CD4-positive, alpha-beta T cell treated with Interleukin-4 for 1 hour (primary cell): ENCODE measurements at regions not wholly inside any gene's neighbourhood (a gene's known extent, or its start where the extent isn't known, plus 50 kb on each side); places are given as distances from the start of the nearest gene placed in this dataset.

Experiments used
- DNase-seq, 2 donors: peaks; one replicate each; pipeline ENCODE4 v3.0.0-alpha.2; 2020 to 2022

DNA sequence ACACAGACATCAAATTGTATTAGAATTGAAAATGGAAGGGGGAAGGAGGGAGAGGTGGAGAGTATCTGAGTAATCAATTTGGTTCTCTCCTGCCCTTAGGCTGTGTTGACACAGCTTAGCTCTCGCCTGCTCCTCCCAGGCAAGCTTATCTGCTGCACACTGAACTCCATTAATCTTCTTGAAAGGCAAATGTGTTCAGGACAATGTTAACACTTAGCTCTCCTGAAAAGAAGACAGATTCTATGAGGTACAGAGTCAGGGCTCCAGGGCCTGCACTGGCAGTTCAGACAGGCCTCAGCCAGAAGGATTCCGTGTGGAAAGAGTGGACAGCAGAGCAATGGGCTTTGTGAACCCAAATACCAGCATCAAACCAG lies 430.0 kb upstream of the TNP1 start:
- DNase-seq, result no peak

DNA sequence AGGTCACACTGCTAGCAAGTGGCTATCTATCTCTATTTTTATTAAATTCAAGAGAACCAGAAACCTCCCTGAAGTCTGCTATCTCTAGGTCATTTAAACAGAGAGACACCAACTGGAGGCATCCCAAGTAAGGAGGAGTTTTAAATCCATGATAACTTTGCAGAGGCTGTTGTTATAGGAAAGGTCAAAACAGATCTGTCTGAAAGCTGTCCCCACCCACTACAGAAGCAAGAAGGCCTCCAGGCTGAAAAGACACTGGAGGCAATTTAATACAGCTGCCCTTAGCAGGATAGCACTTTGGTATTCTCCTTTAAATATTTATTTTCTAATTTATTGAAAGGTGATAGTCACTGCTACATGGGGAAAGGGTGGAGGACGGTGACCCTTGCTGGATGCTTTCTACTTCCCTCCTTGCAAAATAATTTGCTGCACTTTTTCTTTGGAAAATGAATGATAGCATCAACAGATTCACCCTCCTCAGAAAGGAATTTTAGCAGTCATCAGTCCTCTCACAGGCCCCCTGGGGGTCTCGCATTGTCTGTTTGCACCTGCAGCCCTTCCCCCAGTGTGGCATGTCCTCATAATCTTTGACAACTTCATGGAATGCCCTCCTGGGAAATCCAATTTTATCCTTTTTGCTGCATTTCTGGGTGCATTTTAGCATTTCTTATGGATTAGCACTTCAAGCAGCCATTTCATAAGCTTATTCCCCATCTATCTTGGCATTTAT lies 429.5 kb upstream of the TNP1 start:
- DNase-seq, result no peak

DNA sequence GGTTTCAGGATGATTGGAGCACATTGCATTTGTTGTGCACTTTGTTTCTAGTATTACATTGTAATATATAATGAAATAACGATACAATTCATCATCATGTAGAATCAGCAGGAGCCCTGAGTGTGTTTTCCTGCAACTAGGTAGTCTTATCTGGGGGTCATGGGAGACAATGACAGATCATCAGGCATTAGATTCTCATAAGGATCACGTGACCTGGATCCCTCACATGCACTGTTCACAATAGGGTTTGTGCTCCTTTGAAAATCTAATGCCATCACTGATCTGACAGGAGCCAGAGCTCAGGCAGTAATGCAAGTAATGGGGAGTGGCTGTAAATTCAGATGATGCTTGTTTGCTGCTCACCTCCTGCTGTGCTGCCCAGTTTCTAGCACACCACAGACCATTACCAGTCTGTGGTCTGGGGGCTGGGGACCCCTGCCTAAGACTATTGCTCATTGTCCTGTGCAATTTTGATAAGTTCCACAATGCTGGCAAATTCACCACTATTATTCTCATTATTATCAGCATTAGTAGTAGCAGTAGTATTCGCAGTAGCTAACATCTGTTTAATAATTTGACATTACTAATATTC lies 428.7 kb upstream of the TNP1 start:
- DNase-seq, result no peak

DNA sequence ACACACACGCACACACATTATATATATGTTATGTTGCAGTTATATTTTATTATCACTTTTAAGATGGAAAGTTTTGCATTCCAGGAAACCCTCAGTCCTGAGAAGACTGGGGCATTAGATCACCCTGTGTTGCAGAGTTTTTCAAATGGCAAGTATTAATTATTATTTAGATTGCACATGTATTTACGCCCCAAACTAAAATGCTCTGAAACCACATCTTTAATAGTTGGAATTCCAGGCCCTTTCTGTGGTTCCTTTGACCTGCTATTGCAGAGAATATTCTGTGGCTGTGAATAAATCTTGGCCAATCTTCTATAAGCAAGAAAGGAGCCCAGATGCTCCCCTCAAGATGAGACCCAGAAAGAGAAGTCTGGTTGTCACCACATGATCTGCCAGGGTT lies 427.0 kb upstream of the TNP1 start:
- no peak for DNase-seq

DNA sequence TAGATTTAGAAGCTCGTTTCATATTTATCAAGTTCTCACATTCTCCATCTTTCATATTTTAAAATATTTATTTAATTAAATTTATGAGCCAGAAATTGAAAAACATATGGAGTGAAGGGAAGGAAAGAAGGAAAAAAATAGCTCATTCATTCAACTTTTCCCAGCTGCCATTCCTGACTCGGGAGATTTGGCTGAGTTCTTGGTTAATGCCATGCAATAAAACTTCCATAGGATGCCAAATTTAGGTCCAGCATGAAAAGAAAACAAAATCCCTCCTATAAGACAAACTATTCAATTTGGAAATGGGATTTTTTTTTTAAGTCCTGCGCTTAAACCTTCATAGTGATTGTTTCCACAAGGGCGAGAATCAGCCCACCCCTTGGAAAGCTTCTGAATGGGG lies 426.1 kb upstream of the TNP1 start:
- no peak for DNase-seq

DNA sequence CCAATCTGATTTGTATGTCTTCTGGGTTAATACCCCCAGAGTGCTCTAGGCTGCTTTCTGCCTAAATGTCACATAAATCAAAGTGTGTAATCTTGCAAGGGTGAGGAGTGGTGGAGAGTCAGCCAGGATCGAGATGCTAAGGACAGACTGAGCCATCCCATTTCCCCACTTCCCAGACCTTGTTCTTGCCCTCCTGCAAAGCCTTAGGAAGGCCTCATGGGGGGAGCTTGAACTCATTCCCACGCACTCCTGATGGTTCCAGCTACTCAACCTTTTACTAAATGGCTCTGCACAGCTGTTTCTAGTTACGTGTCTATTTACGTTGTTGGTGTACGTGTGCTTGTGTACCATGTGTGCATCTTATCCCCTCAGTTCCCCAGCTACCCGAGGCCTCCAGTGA lies 423.6 kb upstream of the TNP1 start:
- DNase-seq, result no peak

DNA sequence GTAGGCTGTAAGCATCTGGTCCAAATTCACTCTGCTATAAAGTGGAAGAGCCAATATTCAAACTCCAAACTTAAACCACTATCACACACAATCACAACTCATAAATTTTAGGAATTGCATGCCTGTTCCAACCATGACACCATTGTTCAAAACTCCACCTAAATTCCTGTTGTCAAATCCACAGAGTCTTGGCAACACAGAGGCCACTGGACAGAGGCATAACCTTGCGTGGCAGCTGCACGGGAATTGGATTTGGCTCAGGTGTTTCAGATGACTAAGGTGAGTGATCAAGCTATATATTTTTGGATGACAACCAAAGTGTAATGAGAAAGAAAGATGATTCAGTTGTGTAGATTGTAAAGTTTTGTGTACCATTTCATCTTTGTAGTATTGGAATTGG lies 422.7 kb upstream of the TNP1 start:
- DNase-seq, result no peak

DNA sequence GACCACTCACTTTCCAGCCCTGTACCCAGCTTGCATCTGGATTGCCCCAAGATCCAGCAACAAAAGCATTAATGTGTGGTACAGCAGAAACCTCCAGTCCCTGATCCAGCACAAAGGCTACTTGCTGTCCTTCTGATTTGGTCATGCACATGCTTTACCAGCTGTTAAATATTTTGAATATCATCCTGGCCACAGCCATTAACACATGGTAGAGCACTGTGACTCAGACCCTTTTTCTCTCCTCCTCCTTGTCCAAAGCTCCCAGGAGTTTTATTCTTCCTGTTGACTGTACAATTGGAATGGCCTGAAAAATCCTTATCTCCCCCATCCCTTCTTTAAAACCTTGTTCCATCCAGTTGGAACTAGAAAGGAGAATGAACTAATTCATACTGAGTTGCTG lies 419.7 kb upstream of the TNP1 start:
- DNase-seq, result no peak

DNA sequence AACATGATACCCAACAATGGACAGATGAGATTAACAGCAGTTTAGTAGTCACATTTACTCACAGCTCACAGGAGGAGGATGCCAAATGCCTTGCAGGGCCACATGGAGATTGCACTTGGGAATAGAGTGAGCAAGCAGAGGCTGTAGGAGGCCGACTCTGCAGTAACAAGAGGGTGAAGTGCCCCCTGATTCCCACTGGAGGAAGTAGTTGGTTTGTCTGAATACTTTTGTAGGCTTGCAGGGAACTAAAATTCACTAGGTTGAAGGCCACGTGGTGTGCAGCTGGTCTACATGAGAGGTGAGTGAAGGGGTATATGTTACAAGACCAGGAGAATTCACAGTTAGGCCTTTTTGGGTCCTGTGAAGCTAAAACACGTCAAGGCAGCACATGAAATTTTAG lies 419.3 kb upstream of the TNP1 start:
- DNase-seq, result no peak

DNA sequence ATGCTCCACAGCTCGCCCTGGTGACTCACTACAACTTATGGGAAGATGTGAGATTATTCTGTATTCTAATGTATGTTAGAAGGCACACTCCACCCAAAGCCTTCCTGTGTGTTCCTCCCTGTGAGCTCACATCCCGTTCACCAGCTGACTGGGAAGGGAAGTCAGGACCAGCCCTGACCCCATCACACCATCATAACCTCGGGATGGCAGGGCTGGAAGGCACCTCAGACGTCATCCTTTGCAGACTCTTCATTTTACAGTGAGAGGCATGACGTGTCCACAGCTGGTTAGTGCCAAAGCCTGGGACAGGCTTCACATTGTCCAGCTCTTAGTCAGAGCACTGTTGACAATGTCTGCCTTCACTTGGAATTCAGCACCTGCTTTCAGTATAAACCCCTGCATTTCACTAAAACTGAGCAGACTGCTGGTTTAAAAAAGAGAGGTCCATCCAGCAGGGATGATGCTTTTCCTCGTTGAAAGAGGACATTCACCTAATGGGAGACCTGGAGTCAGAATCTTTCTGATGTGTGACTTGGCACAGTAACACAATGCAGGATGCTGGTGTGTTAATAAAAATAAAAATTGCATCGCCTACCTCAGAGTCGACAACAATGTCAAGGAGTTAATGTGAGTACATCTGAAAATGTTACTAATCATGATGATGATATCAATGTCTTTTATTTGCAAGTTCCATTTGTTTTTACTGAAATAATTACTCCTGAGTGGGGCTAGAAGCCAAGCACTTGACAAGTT lies 418.0 kb upstream of the TNP1 start:
- DNase-seq, result no peak

DNA sequence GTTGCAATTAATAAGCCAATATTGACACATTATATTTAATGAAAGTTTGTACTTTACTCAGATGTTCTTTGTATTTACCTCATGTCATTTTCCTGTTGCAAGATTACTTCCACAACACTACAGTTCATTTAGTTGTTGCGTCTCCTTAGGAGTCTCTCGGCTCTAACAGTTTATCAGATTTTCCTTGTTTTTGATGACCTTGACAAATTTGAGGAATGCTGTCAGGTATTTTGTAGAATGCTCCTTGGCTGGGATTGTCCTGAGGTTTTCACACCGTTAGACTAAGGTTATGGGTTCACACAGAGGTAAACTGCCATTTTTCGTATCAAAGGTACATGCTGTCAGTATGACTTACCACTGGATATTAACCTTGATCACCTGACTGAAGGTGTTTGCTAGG lies 416.6 kb upstream of the TNP1 start:
- DNase-seq, result no peak

DNA sequence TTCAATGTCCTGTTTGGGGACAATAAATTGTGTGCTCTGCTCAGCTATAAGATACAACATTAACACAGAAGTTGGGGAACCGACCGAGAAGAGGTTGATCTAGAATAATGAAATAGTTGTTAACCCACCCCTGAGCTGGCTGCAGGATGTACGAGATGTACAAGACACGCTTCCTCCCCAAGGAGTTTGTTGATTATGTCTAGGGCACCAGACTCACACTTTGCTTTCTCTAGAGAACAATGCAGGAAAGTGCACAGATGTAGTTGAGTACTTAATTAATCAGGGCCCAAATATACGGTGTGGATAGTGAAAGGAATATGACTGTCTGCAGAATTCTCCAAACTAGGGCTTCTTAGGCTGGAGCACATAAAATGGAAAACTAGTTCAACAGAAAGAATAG lies 415.2 kb upstream of the TNP1 start:
- no peak for DNase-seq

DNA sequence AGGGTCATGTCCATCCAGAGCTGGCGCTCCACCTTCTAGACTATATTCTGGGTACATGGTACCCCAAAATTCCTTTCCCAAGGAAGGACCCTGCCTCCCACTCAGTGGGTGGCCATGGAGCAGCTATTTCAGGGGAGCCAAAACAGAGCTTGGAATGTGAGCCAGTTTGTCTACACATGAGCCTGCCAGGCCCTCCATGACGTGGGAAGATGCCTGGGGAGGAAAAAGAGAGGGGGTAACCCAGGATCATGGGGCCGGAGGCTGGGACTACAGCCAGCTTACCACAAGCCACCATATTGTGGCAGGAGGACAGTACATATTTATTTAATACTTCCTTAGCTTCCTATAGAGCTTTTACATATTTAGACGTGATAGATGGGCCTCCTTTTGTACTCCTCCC lies 414.7 kb upstream of the TNP1 start:
- DNase-seq, result no peak

DNA sequence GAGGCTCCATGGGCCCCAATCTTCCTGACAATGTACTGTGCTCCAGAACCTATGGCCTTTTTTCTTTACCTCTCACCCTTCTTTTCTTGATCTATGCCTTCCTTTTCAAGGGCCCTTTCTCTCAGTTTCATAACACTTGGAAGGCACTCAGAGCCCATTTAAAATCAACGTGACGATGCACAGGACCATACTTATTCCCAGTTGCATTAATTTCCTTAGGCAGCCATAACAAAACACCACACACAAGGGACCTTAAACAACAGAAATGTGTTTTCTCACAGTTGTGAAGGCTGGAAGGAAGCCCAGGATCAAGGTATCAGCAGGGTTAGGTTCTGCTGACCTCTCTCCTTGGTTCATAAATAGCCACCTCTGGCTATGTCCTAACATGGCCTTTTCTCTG lies 414.0 kb upstream of the TNP1 start:
- no peak for DNase-seq

DNA sequence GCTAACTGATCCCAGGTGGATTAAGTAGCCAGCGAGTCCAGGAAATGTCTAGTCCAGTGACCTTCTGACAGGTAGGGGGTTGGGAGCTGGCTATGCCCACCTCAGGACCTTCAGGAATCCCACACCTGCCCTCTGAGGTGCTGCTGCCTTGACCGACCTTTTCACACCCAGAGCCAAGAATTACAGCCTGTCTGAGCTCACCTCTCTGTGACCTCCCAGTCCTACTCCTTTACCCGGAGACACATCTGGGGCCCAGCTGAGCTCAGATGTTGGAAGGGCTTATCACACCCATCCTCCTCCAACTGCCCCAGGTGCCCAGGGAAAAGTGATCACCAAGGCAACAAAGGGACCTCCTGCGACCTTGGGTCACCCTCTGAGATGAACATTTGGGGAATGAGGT lies 413.3 kb upstream of the TNP1 start:
- no peak for DNase-seq

DNA sequence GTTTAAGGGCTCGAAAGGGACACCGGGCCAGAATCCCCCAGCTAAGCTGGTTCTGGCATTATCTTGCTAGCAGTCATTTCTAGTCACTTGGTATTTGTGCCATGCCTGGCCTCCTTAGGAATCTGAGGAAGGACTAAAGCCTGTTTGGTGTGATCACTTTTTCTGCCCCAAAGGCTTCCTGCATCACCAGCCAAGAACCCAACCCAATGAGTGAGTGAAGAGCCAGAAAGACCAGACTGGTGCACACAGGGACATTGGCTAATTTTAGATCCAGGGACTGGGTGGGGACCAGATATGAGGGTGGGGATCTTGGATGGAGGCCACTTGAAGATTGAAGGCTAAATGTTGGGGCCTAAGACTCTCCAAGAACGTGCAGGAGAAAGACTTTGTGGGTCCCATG lies 411.9 kb upstream of the TNP1 start:
- no peak for DNase-seq

DNA sequence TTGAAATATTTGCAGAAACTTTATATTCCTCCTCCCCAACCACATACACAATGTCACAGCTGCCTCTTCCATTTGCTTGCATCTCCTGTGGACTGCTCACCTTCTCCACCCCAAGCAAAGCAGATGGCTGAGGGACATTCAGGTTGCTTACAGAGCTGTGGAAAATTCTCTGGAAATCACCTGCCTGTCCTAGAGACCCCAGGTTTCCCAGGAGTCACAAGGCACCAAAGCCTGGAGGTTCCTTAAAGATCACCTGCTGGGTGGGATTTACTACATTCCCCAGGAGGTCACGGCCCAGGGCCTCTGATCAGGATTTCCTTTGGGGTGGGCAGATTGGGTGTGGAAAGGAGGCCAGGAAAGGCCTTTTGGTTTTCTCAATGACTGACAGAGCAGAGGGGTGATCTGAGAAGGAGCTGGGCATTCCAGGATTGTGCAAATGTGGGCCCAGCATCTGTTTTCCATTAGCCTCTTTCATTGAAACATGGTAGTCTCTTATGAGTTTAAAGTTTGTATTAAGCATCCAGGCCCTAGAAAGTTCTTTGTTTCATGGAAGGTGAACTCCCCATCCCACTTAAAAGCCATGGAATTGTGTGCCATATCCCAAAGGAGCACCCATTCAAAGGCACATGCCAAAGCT lies 410.7 kb upstream of the TNP1 start:
- no peak for DNase-seq

DNA sequence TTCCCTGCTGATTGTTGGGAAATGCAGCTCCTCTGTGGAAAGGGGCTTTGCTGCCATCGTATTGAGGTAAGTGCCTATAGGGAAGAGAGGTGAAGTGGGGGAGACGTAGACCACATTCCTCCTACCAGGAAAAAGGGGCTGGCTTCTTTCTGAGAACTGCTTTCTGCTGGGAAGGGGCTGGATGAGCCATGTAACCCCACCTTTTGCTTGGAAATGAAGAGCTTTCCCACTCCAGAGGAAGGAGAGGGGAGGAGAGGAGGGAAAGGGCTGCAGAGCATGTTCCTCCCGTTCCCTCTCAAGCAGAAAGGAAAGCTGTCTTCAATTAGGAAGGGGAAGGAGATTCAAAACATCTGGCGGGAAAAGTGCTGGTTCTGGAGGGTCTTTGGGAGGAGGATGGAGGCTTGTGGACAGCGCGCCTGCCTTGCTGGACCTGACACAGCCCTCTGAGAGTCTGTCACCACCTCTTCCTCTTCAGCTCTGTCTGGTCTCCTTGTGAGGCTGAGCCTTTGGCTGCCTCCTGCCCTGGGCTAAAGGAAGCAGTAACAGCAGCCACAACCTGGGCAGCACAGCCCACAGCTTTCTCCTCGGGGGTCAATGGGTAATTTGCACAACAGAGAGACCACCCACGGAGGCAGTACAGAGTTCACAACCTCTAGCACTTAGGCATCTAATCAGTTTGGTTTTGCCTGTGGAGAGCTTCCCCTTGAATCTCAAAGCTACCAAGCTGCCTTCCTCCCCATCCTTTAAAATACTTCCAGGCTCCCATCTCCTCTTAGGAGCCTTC lies 410.0 kb upstream of the TNP1 start:
- no peak for DNase-seq

DNA sequence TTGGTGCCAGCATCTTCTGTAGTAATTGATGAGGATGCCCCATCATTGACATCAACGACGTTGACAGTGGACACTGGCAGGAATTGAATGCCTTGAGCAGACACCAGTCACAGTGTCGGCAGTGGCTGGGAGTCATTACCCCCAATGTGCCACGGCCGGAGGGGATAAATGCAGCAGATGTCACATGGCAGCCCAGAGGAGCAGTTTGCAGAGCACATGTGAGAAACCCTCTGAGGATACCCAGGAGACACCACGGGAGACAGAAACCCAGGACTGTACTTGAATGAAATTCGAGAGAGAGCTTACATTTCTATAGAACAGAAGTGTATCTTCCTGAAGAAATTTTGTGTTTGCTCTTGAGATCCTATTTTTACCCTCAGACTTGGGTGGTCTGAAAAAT lies 409.1 kb upstream of the TNP1 start:
- no peak for DNase-seq

DNA sequence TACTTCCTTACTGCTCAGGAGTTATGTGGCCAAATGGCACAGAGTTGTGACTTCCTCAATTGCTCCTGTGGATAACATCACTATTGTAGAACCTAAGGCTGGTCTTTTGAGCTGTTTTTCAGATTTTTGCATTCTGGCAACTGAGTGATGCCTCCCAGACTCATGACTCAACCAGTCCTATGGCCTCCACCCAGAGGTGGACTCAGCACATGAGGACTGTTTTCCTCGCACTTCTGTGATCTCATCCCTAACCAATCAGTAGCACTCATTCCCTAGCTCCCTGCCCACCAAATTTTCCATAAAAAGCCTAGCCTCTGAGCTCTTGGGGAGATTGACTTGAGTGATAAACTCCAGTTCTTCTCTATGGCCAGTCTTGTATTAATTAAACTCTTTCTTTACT lies 407.9 kb upstream of the TNP1 start:
- no peak for DNase-seq

DNA sequence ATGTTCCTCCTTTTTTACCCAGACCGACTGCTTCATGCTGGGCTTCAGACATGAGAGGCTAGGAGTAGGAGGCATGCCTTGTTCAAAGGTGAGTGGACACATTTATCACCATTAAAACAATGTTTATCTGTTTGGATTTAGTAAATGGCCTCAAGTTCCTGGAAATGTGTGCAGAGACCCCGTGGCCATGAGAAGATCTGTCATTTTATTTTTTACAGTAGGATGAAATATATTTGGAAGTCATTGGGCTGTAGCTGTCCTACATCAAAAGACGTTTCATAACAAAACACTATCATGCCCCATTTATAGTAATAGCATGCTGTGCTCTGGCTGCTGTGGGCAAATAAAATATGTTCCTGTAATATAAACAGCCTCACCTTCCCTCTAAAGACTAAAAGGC lies 403.9 kb upstream of the TNP1 start:
- DNase-seq, result no peak

DNA sequence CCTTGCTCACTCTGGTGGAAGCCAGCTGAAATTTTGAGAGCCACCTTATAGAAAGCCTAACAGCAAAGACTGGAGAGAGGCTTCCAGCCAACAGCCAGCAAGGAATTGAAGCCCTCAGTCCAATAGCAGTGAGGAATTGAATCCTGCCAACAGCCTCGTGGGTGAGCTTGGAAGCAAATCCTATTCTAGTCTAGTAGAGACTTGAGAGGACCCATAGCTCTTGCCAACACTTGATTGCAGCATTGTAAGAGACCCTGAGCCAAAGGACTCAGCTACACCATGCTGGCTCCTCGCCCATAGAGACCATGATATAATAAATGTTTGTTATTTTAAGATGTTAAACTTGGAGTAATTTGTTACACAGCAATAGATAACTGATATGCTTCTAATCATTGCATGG lies 403.0 kb upstream of the TNP1 start:
- no peak for DNase-seq

DNA sequence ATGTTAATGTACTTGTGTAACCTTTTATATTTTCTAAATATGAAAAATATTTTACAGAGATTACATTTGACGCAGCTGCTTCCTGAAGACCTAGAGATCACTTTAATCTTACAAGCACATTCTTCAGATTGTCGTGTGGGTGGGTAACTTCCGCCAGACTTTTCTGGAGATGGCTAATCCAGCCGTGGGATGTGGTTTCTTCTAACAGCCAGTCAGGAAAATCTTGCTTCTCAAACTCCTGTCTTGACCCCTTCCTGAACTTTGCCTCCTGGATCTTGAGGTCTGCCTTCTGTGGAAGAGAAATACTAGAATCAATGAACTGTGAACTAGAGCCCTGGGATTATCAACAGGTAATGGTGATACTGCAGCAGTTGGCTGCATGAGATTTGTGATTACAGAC lies 401.6 kb upstream of the TNP1 start:
- no peak for DNase-seq
